NB4 (cell line): ENCODE measurements at regions not wholly inside any gene's neighbourhood (a gene's known extent, or its start where the extent isn't known, plus 50 kb on each side); places are given as distances from the start of the nearest gene placed in this dataset.

Source experiments
- DNase-seq: peaks from one replicate; pipeline ENCODE4 v3.0.0; 2010; ENCODE audit warnings: low read depth
- H3K4me3 ChIP-seq: one replicate; pipeline ENCODE4 v1.5.1; 2011; ENCODE audit warnings: mild to moderate bottlenecking, low read depth, low read length, moderate library complexity
- MYC ChIP-seq: IDR thresholded peaks from 2 replicates; pipeline ENCODE4 v1.6.1; 2011; ENCODE audit warnings: low read depth, low read length
- POLR2A ChIP-seq: IDR thresholded peaks from 2 replicates; pipeline ENCODE4 v1.6.1; 2011; ENCODE audit warnings: mild to moderate bottlenecking; ENCODE audit not compliant: insufficient read length; ENCODE audit errors: extremely low read depth
- TF ChIP-seq, protein P1 (sequence below): IDR thresholded peaks from one replicate; pipeline ENCODE4 v1.5.1; 2012; ENCODE audit warnings: low read depth, low read length
- TF ChIP-seq, protein P2 (sequence below): IDR thresholded peaks from 2 replicates; pipeline ENCODE4 v1.6.1; 2011; ENCODE audit warnings: low read depth, low read length

DNA sequence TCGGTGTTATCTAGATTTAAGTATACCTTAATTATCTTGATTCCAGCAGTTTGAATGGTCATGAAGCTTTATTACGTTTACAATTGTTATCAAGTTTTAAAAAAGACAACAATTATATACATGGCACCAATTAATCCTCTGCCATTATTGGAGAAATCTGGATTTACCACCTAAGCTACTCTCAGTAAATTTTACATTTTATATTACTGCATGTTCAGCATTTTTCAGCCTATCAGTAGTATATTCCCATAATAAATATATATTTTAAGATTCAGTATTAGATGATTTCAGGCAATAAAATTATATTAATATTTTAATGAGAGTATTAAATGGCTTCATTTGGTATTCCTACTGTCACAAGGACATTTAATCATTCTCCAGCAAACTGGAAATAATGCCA lies 264.5 kb upstream of the PRDM9 start:
- TF ChIP-seq, protein P1, sequence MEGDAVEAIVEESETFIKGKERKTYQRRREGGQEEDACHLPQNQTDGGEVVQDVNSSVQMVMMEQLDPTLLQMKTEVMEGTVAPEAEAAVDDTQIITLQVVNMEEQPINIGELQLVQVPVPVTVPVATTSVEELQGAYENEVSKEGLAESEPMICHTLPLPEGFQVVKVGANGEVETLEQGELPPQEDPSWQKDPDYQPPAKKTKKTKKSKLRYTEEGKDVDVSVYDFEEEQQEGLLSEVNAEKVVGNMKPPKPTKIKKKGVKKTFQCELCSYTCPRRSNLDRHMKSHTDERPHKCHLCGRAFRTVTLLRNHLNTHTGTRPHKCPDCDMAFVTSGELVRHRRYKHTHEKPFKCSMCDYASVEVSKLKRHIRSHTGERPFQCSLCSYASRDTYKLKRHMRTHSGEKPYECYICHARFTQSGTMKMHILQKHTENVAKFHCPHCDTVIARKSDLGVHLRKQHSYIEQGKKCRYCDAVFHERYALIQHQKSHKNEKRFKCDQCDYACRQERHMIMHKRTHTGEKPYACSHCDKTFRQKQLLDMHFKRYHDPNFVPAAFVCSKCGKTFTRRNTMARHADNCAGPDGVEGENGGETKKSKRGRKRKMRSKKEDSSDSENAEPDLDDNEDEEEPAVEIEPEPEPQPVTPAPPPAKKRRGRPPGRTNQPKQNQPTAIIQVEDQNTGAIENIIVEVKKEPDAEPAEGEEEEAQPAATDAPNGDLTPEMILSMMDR = no peak
- TF ChIP-seq MYC = no peak
- TF ChIP-seq, protein P2, sequence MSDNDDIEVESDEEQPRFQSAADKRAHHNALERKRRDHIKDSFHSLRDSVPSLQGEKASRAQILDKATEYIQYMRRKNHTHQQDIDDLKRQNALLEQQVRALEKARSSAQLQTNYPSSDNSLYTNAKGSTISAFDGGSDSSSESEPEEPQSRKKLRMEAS = no peak
- no peak for TF ChIP-seq POLR2A
- H3K4me3 ChIP-seq = no peak overlapping the region
- no peak for DNase-seq

DNA sequence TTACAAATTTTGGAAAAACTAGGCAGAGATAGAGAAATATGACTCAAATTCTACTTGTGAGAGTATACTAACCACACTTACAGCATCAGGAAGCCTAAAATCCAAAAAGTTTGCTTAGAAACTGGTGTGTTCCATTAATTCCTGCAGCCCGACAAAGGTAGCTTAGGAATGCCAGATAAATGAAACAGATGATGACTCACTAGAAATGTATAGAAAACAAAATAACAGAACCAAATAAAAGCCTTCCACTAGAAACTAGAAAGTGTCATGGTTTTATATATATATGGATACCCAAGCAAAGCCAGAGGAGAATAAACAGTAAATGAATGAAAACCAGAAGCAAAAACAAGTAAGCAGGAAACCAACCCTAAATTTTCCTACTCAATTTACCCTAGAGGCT lies 272.2 kb upstream of the PRDM9 start:
- no peak for DNase-seq
- TF ChIP-seq POLR2A (no peak), MYC (no peak)
- TF ChIP-seq, protein P2 = no peak
- TF ChIP-seq, protein P1 = no peak
- no peak overlapping the region for H3K4me3 ChIP-seq

DNA sequence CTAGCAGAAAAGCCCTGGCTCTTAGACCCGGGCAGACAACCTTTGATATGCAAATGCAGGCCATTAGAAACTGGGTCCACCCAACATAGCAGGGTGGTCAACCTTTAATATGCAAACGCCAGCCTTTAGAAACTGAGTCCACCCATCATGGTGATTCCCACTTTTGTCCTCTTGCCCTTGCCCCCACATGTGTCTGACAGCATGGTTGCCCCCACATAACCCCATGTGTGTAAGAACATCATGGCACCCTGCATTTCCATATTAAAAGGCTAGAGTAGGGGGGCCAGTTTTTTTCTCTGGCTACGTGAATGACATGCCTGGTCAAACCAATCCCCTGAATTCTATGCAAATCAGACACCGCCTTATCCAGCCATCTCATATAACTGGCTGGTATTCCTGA lies 273.2 kb upstream of the PRDM9 start:
- no peak for DNase-seq
- no peak overlapping the region for H3K4me3 ChIP-seq
- TF ChIP-seq, protein P1 = no peak
- TF ChIP-seq POLR2A = no peak
- TF ChIP-seq, protein P2 = no peak
- TF ChIP-seq MYC = no peak

DNA sequence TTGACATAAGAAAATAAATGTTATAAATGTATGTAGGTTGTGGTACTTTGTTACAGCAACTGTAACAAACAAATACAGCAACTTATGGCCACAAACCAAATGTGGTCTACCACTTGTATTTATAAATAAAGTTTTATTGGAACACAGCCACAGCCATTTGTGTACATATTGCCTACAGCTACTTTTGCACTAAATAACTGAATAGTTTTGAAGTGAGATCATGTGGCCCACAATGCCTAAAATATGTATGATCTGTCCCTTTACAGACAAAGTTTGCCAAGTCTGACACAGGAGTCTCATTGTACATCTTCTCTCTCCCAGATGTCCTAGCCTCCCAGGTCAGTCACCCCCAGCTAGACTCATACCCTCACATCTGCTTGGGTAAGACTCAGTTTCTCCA lies 283.6 kb upstream of the PRDM9 start:
- TF ChIP-seq MYC (no peak), POLR2A (no peak)
- TF ChIP-seq, protein P2 = no peak
- TF ChIP-seq, protein P1 = no peak
- no peak for DNase-seq
- H3K4me3 ChIP-seq = no peak overlapping the region

DNA sequence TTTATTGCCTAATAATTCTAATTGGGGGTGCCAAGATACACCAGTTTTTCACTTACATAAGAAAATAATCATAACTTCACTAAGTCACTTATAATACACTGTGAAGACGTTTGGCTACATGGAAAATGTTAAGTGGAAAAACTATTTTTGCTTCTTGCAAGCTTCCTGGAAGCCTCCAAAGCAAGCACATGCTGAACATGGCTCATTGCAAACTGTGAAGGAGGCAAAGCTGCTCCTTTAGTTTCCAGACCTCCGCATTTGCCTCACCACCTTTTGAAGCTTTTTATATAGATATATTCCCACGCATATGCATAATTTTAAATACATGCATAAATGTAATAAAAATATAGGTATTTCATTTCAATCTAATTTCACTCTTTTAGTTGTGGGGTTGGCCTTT lies 285.6 kb upstream of the PRDM9 start:
- TF ChIP-seq, protein P2 = no peak
- no peak for TF ChIP-seq POLR2A
- TF ChIP-seq, protein P1 = no peak
- TF ChIP-seq MYC = no peak
- H3K4me3 ChIP-seq = no peak overlapping the region
- DNase-seq = no peak

DNA sequence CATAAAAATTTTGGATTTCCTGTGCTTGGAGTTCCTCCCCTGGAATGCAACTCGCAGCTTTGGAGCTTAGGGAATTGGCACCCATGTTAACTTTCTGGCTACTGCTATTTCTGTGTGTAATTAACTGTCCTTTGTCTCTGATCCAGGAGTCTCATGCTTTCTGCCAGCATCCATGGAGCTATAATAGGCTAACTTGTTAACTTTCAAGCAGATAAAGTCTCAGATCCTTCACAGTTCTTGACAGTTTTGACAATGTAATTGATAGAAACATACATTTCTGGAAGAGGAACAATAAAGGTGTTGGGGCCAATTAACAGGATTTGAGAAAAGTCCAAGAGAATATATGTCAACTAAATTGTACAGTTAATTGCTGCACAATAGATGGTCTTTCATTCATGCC lies 290.2 kb upstream of the PRDM9 start:
- no peak for DNase-seq
- no peak overlapping the region for H3K4me3 ChIP-seq
- TF ChIP-seq, protein P2 = no peak
- no peak for TF ChIP-seq MYC
- no peak for TF ChIP-seq POLR2A
- TF ChIP-seq, protein P1 = no peak
